Naive thymus-derived CD4-positive, alpha-beta T cell (primary cell): ENCODE measurements at regions not wholly inside any gene's neighbourhood (a gene's known extent, or its start where the extent isn't known, plus 50 kb on each side); places are given as distances from the start of the nearest gene placed in this dataset.

ENCODE experiments used
- ATAC-seq: fragments of 150-1000 bp; cut with Tn5 transposase; 2 replicates; pipeline ENCODE4 v1.10.0; 2021; ENCODE audit warnings: mild to moderate bottlenecking, moderate library complexity
- CTCF ChIA-PET: fragments of 350-600 bp; sonication (Branson Sonifier 250); formaldehyde crosslinking; loops from one replicate; lab custom pipeline; 2021; ENCODE audit warnings: antibody characterized with exemption; lab: Charles Lee
- POLR2A ChIA-PET: fragments of 350-600 bp; sonication (Branson Sonifier 250); formaldehyde crosslinking; loops from one replicate; lab custom pipeline; 2021; ENCODE audit warnings: antibody characterized with exemption, inconsistent platforms; lab: Charles Lee
- DNase-seq, 9 donors: peaks; one replicate each; pipeline versions ENCODE4 v3.0.0 to v3.0.0-alpha.2; 2020 to 2022; ENCODE audit warnings: mixed read lengths in 1 of 9
- H3K27ac ChIP-seq: one replicate; pipeline ENCODE4 v1.7.0; 2013; ENCODE audit warnings: mild to moderate bottlenecking, low read depth, low read length, moderate library complexity
- H3K27me3 ChIP-seq, 2 donors: one replicate each; pipeline ENCODE4 v1.7.0; 2013; ENCODE audit warnings: low read length in 2 of 2, mild to moderate bottlenecking in 2 of 2, moderate library complexity in 2 of 2; ENCODE audit not compliant: control insufficient read depth in 2 of 2, insufficient read depth in 2 of 2
- H3K36me3 ChIP-seq, 3 experiments: 1 replicate in 2 of 3; 2 replicates in 1 of 3; pipeline ENCODE4 v1.7.0; 2013; ENCODE audit warnings: low read length in 3 of 3, mild to moderate bottlenecking in 3 of 3, moderate library complexity in 1 of 3; ENCODE audit not compliant: insufficient read depth in 3 of 3, control insufficient read depth in 2 of 3
- H3K4me1 ChIP-seq, 2 donors: one replicate each; pipeline ENCODE4 v1.7.0; 2013; ENCODE audit warnings: low read length in 2 of 2, mild to moderate bottlenecking in 2 of 2, moderate library complexity in 1 of 2; ENCODE audit not compliant: control insufficient read depth in 2 of 2, insufficient read depth in 2 of 2
- H3K4me3 ChIP-seq: 2 replicates; pipeline ENCODE4 v1.7.0; 2013; ENCODE audit warnings: mild to moderate bottlenecking, low read length
- H3K9me3 ChIP-seq, 3 experiments: 1 replicate in 2 of 3; 2 replicates in 1 of 3; pipeline ENCODE4 v1.7.0; 2013; ENCODE audit warnings: low read length in 3 of 3; ENCODE audit not compliant: control insufficient read depth in 2 of 3
- H3K27ac Mint-ChIP-seq, 9 donors: one replicate each; pipeline ENCODE4 v1.8.0; 2020 to 2022; ENCODE audit warnings: mixed read lengths in 9 of 9, mild to moderate bottlenecking in 8 of 9, moderate library complexity in 5 of 9, inconsistent platforms in 2 of 9
- H3K27me3 Mint-ChIP-seq, 5 donors: one replicate each; pipeline ENCODE4 v1.8.0; 2021 to 2022; ENCODE audit warnings: mixed read lengths in 5 of 5, mild to moderate bottlenecking in 1 of 5
- H3K36me3 Mint-ChIP-seq, 5 donors: one replicate each; pipeline ENCODE4 v1.8.0; 2020 to 2022; ENCODE audit warnings: mixed read lengths in 5 of 5, mild to moderate bottlenecking in 3 of 5, inconsistent platforms in 1 of 5
- H3K4me1 Mint-ChIP-seq, 7 donors: one replicate each; pipeline ENCODE4 v1.8.0; 2020 to 2022; ENCODE audit warnings: mixed read lengths in 7 of 7, mild to moderate bottlenecking in 3 of 7, inconsistent platforms in 1 of 7
- H3K4me3 Mint-ChIP-seq, 10 donors: one replicate each; pipeline ENCODE4 v1.8.0; 2020 to 2022; ENCODE audit warnings: mild to moderate bottlenecking in 10 of 10, mixed read lengths in 10 of 10, moderate library complexity in 6 of 10, inconsistent platforms in 2 of 10
- H3K9me3 Mint-ChIP-seq, 11 donors: one replicate each; pipeline ENCODE4 v1.8.0; 2020 to 2022; ENCODE audit warnings: mixed read lengths in 11 of 11, mild to moderate bottlenecking in 4 of 11, inconsistent platforms in 1 of 11, moderate library complexity in 1 of 11
- intact Hi-C, 2 donors: fragments of 100-400 bp; cut with micrococcal nuclease; formaldehyde crosslinking; loops; one replicate each; pipeline ENCODE4 v1.15.1; 2023

DNA sequence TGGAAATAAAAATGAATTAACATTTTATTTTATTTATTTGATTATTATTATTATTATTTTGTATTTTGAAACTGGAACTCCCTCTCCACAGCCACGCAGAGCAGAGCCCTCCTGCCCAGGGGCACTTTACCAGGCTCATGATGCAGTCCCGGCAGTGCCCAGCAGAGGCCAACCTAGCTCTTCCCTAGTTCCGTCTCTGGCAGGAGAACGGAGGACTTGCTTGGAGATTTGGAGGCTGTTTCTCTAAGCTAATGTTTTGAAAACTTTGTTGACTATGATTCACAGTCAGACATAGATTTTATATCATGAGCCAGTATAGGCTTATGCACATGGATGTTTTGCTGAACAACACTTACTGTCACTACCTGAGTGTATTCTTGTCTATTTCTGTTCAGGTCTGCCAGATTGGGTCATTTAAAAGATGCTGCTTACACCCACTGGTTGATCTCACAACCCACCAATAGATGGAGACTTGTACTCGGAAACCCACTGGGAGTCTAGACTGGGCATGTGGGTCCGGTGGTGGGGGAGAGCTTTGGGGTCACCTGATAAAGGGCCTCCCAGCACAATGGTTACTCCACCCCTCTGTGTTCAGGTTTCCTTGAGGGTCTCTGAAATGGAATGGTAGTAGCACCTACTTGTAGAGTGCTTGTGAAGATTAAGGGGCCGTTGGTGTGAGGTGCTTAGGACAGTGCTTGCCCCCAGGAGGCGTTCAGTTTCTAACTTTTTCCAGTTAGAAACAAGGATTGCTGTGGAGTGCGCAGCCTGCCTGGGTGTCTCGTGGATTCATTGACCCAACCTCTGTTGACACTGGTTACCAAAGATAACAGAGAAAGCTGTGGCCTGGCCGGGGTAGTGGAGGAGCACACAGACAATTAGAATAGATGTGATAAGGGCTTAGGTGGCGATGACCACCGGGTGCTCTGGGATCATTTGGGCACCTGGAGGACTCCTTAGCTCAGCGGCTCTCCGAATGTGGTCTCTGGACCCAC, 177.3 kb downstream of the HAUS1 start:
- DNase-seq: peak in 8 of 9 donors; percentile 7 to 60 (median 40)
- POLR2A ChIA-PET: no interaction called here
- Histone ChIP-seq H3K36me3 (no peaks in the 10 kb centered on the region), H3K4me3 (no peak overlapping the region), H3K27me3 (no peaks in the 10 kb centered on the region), H3K4me1 (no peaks in the 10 kb centered on the region), H3K27ac (no peak overlapping the region), H3K9me3 (no peaks in the 10 kb centered on the region)
- peak; percentile 85 for ATAC-seq
- H3K4me3 Mint-ChIP-seq: no peak overlapping the region
- peaks cover 0 to 1% (median 0%) of the 10 kb centered on the region in 11 donors for H3K9me3 Mint-ChIP-seq
- H3K36me3 Mint-ChIP-seq: peaks cover 0 to 3% (median 0%) of the 10 kb centered on the region in 5 donors
- CTCF ChIA-PET: interaction anchor here (0.7 to 3.7 kb wide), 5 partner anchors 107 to 380 kb away, joined by 3 to 35 read pairs (median 4); partner anchors contain the start of gene LOXHD1
- H3K27ac Mint-ChIP-seq: no peak overlapping the region
- H3K27me3 Mint-ChIP-seq: no peaks in the 10 kb centered on the region
- intact Hi-C loops: loop anchor here (1.0 to 5.0 kb wide), 3 partner anchors 109 to 377 kb away; a partner anchor contains a TSS
- peaks cover 6 to 16% (median 14%) of the 10 kb centered on the region in 7 donors for H3K4me1 Mint-ChIP-seq

GRCh38 chr18:46282177-46282570, 178.0 kb downstream of the HAUS1 start:
- ChIA-PET CTCF (interaction anchor here (1.5 to 3.7 kb wide), 2 partner anchors 109 to 376 kb away, joined by 6 to 35 read pairs; partner anchors contain the start of gene LOXHD1), POLR2A (no interaction called here)
- ATAC-seq: no peak
- intact Hi-C loops: loop anchor here in 1 of 2 donors (5.0 kb wide), 1 partner anchor 110 kb away; a partner anchor contains a TSS
- Mint-ChIP-seq H3K4me1 (peaks cover 6 to 14% (median 11%) of the 10 kb centered on the region in 7 donors), H3K9me3 (peaks cover 0 to 1% (median 0%) of the 10 kb centered on the region in 11 donors), H3K27ac (no peak overlapping the region), H3K27me3 (no peaks in the 10 kb centered on the region), H3K4me3 (no peak overlapping the region), H3K36me3 (no peaks in the 10 kb centered on the region)
- Histone ChIP-seq H3K36me3 (no peaks in the 10 kb centered on the region), H3K27ac (no peak overlapping the region), H3K4me3 (no peak overlapping the region), H3K9me3 (no peaks in the 10 kb centered on the region), H3K27me3 (no peaks in the 10 kb centered on the region), H3K4me1 (no peaks in the 10 kb centered on the region)
- DNase-seq: no peak

GRCh38 chr18:46282646-46283045, 178.5 kb downstream of the HAUS1 start:
- no peaks in the 10 kb centered on the region for H3K4me1 ChIP-seq
- H3K4me3 Mint-ChIP-seq: no peak overlapping the region
- ChIA-PET CTCF (interaction anchor here (3.7 kb wide), 1 partner anchor 376 kb away, joined by 35 read pairs; the partner anchor contains the start of gene LOXHD1), POLR2A (no interaction called here)
- no peak for DNase-seq
- peaks cover 4 to 11% (median 9%) of the 10 kb centered on the region in 7 donors for H3K4me1 Mint-ChIP-seq
- no peaks in the 10 kb centered on the region for H3K36me3 ChIP-seq
- peaks cover 0 to 1% (median 0%) of the 10 kb centered on the region in 11 donors for H3K9me3 Mint-ChIP-seq
- no peaks in the 10 kb centered on the region for H3K27me3 Mint-ChIP-seq
- no peaks in the 10 kb centered on the region for H3K9me3 ChIP-seq
- no peak overlapping the region for H3K27ac Mint-ChIP-seq
- H3K4me3 ChIP-seq: no peak overlapping the region
- intact Hi-C loops: loop anchor here in 1 of 2 donors (5.0 kb wide), 1 partner anchor 110 kb away; a partner anchor contains a TSS
- ATAC-seq: no peak
- H3K27ac ChIP-seq: no peak overlapping the region
- H3K36me3 Mint-ChIP-seq: no peaks in the 10 kb centered on the region
- no peaks in the 10 kb centered on the region for H3K27me3 ChIP-seq

- Mint-ChIP-seq H3K4me1 (peaks cover 0 to 8% (median 3%) of the 10 kb centered on the region in 7 donors), H3K27ac (no peak overlapping the region)
- POLR2A ChIA-PET: no interaction called here
Measured at GRCh38 chr18:46283268-46283667, 179.1 kb downstream of the HAUS1 start.

GRCh38 chr18:46283895-46284295, 179.7 kb downstream of the HAUS1 start:
- Mint-ChIP-seq H3K36me3 (no peaks in the 10 kb centered on the region), H3K27me3 (no peaks in the 10 kb centered on the region), H3K9me3 (peaks cover 0 to 1% (median 0%) of the 10 kb centered on the region in 11 donors), H3K4me1 (peaks cover 0 to 3% (median 0%) of the 10 kb centered on the region in 7 donors), H3K27ac (no peak overlapping the region), H3K4me3 (no peak overlapping the region)
- Histone ChIP-seq H3K9me3 (no peaks in the 10 kb centered on the region), H3K4me1 (no peaks in the 10 kb centered on the region), H3K27ac (no peak overlapping the region), H3K36me3 (no peaks in the 10 kb centered on the region), H3K4me3 (no peak overlapping the region), H3K27me3 (no peaks in the 10 kb centered on the region)
- ChIA-PET CTCF (no interaction called here), POLR2A (no interaction called here)
- ATAC-seq: no peak
- DNase-seq: no peak
- intact Hi-C loops: loop anchor here in 1 of 2 donors (5.0 kb wide), 1 partner anchor 112 kb away; a partner anchor contains a TSS

More at GRCh38 chr18:46283268-46283667, 179.1 kb downstream of the HAUS1 start:
- H3K4me3 ChIP-seq: no peak overlapping the region
- no peaks in the 10 kb centered on the region for H3K36me3 Mint-ChIP-seq
- no peaks in the 10 kb centered on the region for H3K27me3 Mint-ChIP-seq
- ATAC-seq (no peak), DNase-seq (no peak)
- H3K27me3 ChIP-seq: no peaks in the 10 kb centered on the region
- no peaks in the 10 kb centered on the region for H3K36me3 ChIP-seq
- no peaks in the 10 kb centered on the region for H3K9me3 ChIP-seq
- CTCF ChIA-PET: interaction anchor here (3.7 kb wide), 1 partner anchor 375 kb away, joined by 35 read pairs; the partner anchor contains the start of gene LOXHD1
- no peaks in the 10 kb centered on the region for H3K4me1 ChIP-seq
- intact Hi-C loops: loop anchor here in 1 of 2 donors (5.0 kb wide), 1 partner anchor 111 kb away; a partner anchor contains a TSS
- no peak overlapping the region for H3K27ac ChIP-seq
- no peak overlapping the region for H3K4me3 Mint-ChIP-seq
- H3K9me3 Mint-ChIP-seq: peaks cover 0 to 1% (median 0%) of the 10 kb centered on the region in 11 donors

DNA sequence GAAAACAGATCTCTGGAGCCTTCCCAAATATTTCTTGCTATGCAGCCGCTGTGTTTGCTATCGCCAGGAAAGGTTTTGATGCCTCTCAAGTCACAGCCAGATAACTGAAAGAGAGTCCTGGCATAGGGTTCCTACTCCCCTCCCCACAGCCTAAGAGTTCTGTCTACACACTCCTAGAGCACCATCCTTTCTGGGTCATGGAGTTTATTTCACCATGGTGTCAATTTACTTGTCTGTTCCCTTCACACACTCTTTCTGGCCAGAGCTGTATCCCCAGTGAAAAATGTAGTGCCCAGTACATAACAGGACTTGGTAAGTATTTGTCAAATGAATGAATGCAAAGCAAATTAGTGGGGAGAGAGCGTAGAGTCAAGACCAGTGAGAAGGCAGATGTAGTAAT, 185.3 kb downstream of the HAUS1 start:
- ChIA-PET CTCF (no interaction called here), POLR2A (no interaction called here)
- Mint-ChIP-seq H3K4me1 (peaks cover 0 to 3% (median 0%) of the 10 kb centered on the region in 7 donors), H3K36me3 (peaks cover 0 to 3% (median 0%) of the 10 kb centered on the region in 5 donors), H3K27ac (peak overlapping the region in 1 of 9 donors; percentile 15), H3K27me3 (no peaks in the 10 kb centered on the region), H3K9me3 (no peaks in the 10 kb centered on the region), H3K4me3 (no peak overlapping the region)
- ATAC-seq (no peak), DNase-seq (peak in 1 of 9 donors; percentile 3)
- Histone ChIP-seq H3K36me3 (no peaks in the 10 kb centered on the region), H3K27me3 (no peaks in the 10 kb centered on the region), H3K4me3 (no peak overlapping the region), H3K4me1 (no peaks in the 10 kb centered on the region), H3K27ac (no peak overlapping the region), H3K9me3 (no peaks in the 10 kb centered on the region)
- intact Hi-C loops: no loop called here
